WI38 (cell line): ENCODE measurements at regions not wholly inside any gene's neighbourhood (a gene's known extent, or its start where the extent isn't known, plus 50 kb on each side); places are given as distances from the start of the nearest gene placed in this dataset.

Source experiments
- H3K4me3 ChIP-seq: 2 replicates; pipeline ENCODE4 v1.5.1; 2011; ENCODE audit warnings: low read depth, mild to moderate bottlenecking, control low read depth, low read length
- CTCF ChIP-seq: IDR thresholded peaks from 2 replicates; pipeline ENCODE4 v1.5.1; 2012; ENCODE audit warnings: low read depth, mild to moderate bottlenecking, control low read depth, low read length

DNA sequence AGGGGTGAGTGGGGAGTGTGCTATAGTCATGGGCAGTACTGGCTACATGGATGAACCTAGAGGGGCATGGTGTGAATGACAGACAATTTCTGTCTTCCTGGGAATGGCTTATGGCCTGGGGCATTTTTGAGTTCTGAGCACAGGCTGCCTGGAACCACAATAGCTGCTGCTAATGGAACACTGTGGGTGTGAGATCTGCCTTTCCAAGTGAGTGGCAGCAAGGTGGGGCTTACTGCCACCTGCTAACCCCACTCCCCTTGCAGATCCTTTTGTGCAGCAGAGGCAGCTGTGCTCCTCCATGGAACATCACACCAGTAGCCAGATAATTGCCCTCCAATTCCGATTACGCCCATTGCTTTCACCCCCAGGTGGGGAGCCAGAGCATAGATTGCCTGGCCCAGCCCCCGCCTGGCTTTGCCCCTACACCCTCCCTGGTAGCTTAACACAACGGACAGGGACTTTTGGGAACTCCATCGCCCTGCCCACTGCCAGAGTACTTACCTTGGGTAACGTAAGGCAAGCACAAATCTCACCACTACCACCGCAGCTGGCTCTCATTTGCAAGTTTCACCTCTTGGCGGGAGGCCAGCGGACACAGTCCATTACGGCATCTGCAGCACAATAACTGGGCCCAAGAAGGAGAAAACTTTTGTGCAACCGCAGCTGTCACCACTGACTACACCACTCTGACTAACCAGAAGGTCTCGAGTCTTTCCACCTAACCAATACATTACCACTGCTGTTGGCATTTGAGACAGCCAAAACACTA is 421.2 kb upstream of the NWD2 start:
- TF ChIP-seq CTCF, result no peak

DNA sequence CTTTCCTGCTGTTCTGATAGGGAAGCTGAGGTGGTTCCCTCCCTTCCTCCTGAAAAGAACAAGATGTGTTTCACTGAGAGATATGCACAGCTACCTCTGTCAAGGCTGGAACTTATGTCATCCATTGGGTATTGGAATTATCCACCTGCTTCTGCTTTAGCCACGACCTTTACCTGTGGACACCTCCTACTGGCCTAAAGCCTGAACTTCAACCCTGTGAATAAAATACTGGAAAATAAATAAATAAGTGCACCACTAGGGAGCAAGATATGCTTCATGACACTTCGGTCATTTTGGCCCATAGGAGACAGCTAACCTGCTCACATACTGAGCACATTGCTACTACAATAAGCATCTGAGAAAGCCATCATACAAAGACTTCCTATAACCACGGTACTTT is 419.9 kb upstream of the NWD2 start:
- TF ChIP-seq CTCF, result no peak
- no peak overlapping the region for H3K4me3 ChIP-seq

More for the DNA sequence above, 421.2 kb upstream of the NWD2 start:
- H3K4me3 ChIP-seq, result no peak overlapping the region

- no peak overlapping the region for H3K4me3 ChIP-seq
- no peak for TF ChIP-seq CTCF
Measured at GRCh38 chr4:36835246-36835645, 409.3 kb upstream of the NWD2 start.

DNA sequence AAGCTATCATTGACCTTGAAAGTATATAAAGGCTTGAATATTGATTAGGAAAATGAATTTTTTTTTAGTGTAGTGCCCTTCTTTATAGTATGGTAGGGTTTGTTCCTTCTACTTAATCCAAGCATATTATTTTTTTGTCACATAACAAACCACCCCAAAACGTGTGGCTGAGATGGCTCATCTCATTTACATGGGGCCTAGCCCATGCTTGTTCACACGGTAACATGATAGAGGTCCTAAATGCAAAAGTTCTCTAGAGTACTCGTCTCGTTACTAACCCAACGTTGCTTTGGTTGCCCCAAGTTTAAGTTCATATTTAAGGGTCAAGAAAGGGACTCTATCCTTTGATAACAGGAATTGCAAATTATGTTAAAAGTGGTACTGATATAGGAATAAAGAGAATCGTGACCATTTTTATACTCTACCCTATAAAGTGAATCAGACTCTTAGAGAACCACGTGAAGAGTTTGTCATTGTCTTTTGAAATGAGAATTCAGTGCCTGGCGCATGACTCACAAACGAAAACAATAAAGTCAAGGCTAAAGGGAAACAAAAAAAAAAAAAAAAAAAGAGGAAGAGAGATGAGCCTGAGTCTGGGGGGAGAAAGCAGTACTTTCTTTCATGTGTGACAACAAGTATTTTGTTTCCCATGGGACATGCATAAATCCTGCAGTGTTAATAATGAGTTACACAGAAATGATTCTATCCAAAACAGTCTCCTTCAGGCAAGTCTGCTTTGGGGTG is 402.8 kb upstream of the NWD2 start:
- H3K4me3 ChIP-seq, result no peak overlapping the region
- TF ChIP-seq CTCF, result no peak

- no peak overlapping the region for H3K4me3 ChIP-seq
- no peak for TF ChIP-seq CTCF
Measured at GRCh38 chr4:36844448-36844847, 400.1 kb upstream of the NWD2 start.

GRCh38 chr4:36852856-36853255 is 391.7 kb upstream of the NWD2 start:
- H3K4me3 ChIP-seq, result no peak overlapping the region
- TF ChIP-seq CTCF, result no peak

DNA sequence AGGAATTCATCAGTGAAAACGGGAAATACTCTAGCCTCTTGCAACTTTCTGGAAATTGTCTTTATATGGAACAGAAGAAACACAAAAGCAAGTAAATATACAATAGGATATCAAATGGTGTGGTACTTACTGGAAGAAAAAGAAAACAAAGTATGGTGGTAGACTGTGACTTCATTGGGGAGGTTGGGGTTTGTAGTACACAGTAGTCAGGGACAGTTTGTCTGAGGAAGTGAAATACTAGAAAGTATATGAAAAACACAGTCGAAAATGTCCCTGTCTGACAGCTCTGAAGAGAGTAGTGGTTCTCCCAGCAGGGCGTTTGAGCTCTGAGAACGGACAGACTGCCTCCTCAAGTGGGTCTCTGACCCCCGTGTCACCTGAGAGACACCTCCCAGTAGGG is 390.0 kb upstream of the NWD2 start:
- TF ChIP-seq CTCF, result no peak

More for the DNA sequence above, 390.0 kb upstream of the NWD2 start:
- no peak overlapping the region for H3K4me3 ChIP-seq
